K562 (cell line): ENCODE measurements at regions not wholly inside any gene's neighbourhood (a gene's known extent, or its start where the extent isn't known, plus 50 kb on each side); places are given as distances from the start of the nearest gene placed in this dataset.

Experiments
- ATAC-seq: fragments of 200-7000 bp; cut with Tn5 transposase; 3 replicates; pipeline ENCODE4 v1.9.1; 2020; ENCODE audit warnings: moderate library complexity
- BruUV-seq: library from RNA; stranded (reverse); fragments of 400-500 nt; replicated peaks from 2 replicates; lab custom pipeline; 2021; lab: Mats Ljungman, UMichigan
- CTCF ChIA-PET: fragments of 300-600 bp; formaldehyde crosslinking; extraction: SDS; loops from one replicate; lab custom pipeline; 2021; ENCODE audit warnings: low intra/inter-chr PET ratio; lab: Yijun Ruan, JAX
- POLR2A ChIA-PET: fragments of 300-600, 350-650 bp; sonication (Branson Sonifier 250); formaldehyde crosslinking; extraction: SDS; loops from one replicate; lab custom pipeline; 2021; ENCODE audit warnings: antibody characterized with exemption, inconsistent platforms; lab: Yijun Ruan, JAX
- DNase-seq, 4 experiments: peaks; one replicate each; pipeline versions ENCODE4 v3.0.0 to v3.0.0-alpha.2; 2011 to 2018; ENCODE audit warnings: low spot score in 3 of 4, mixed read lengths in 3 of 4; ENCODE audit errors: extremely low read depth in 1 of 4
- FAIRE-seq: peaks from 2 replicates; lab custom pipeline; 2011; peaks lifted over from hg19 to GRCh38; lab: Jason Lieb, UNC
- H2AFZ ChIP-seq: 2 replicates; pipeline ENCODE4 v1.6.0; 2011; ENCODE audit warnings: low read depth, low read length, control low read depth, inconsistent platforms
- H3K27ac ChIP-seq: fragments of 200-600 bp; 3 replicates; pipeline ENCODE4 v1.8.0; 2011; ENCODE audit warnings: low read depth, mild to moderate bottlenecking, control low read depth, inconsistent platforms, low read length, moderate library complexity, mixed read lengths; ENCODE audit errors: extremely low read depth
- H3K27me3 ChIP-seq, 2 experiments: fragments of 300-600 bp in 1 of 2; 2 replicates in 1 of 2; 3 replicates in 1 of 2; pipeline versions ENCODE4 v1.6.0 to v1.8.0; 2011; ENCODE audit warnings: inconsistent platforms in 2 of 2, low read length in 2 of 2, mild to moderate bottlenecking in 1 of 2, mixed read lengths in 1 of 2, moderate library complexity in 1 of 2; ENCODE audit not compliant: control insufficient read depth in 2 of 2, insufficient read depth in 2 of 2
- H3K36me3 ChIP-seq: fragments of 300-600 bp; 3 replicates; pipeline ENCODE4 v1.8.0; 2011; ENCODE audit warnings: mild to moderate bottlenecking, low read length, inconsistent platforms; ENCODE audit not compliant: control insufficient read depth, insufficient read depth
- H3K4me1 ChIP-seq, 2 experiments: fragments of 200-600 bp in 1 of 2; replicated peaks in 1 of 2; 2 replicates in 1 of 2; 3 replicates in 1 of 2; pipeline versions ENCODE4 v1.5.1 to v1.8.0; 2011; ENCODE audit warnings: inconsistent platforms in 2 of 2, low read length in 2 of 2, mild to moderate bottlenecking in 1 of 2, mixed read lengths in 1 of 2, moderate library complexity in 1 of 2; ENCODE audit not compliant: control insufficient read depth in 2 of 2, insufficient read depth in 2 of 2
- H3K4me2 ChIP-seq: 2 replicates; pipeline ENCODE4 v1.6.1; 2011; ENCODE audit warnings: low read length, control low read depth, inconsistent platforms, mixed read lengths; ENCODE audit not compliant: insufficient read depth
- H3K4me3 ChIP-seq: fragments of 200-600 bp; sonication (generic), shearing (Covaris generic); 2 replicates; pipeline ENCODE4 v1.5.1; 2016; ENCODE audit warnings: control low read depth, inconsistent platforms
- H3K79me2 ChIP-seq: fragments of 200-600 bp; 3 replicates; pipeline ENCODE4 v1.8.0; 2011; ENCODE audit warnings: low read length, inconsistent platforms; ENCODE audit not compliant: control insufficient read depth, insufficient read depth
- H3K9ac ChIP-seq, 2 experiments: 2 replicates each; pipeline versions ENCODE4 v1.6.0 to v1.6.1; 2011; ENCODE audit warnings: low read depth in 2 of 2, low read length in 2 of 2, control low read depth in 1 of 2, inconsistent platforms in 1 of 2, mild to moderate bottlenecking in 1 of 2, mixed read lengths in 1 of 2; ENCODE audit not compliant: insufficient read depth in 1 of 2
- H3K9me1 ChIP-seq: one replicate; pipeline ENCODE4 v1.6.0; 2011; ENCODE audit warnings: inconsistent platforms, mild to moderate bottlenecking, low read length, moderate library complexity; ENCODE audit not compliant: control insufficient read depth, insufficient read depth
- H3K9me3 ChIP-seq: replicated peaks from 2 replicates; pipeline ENCODE4 v1.5.1; 2011; ENCODE audit warnings: low read depth, low read length, inconsistent platforms; ENCODE audit not compliant: control insufficient read depth, insufficient read depth
- H4K20me1 ChIP-seq: replicated peaks from 2 replicates; pipeline ENCODE4 v1.6.1; 2011; ENCODE audit warnings: low read length, inconsistent platforms, mixed read lengths; ENCODE audit not compliant: control insufficient read depth, insufficient read depth
- CBFB ChIP-seq: sonication (generic); formaldehyde crosslinking; IDR thresholded peaks from 2 replicates; pipeline ENCODE4 v1.4.0; 2020; ENCODE audit warnings: mild to moderate bottlenecking, missing genetic modification reagents
- CHAMP1 ChIP-seq: fragments of 450-650 bp; IDR thresholded peaks from 2 replicates; pipeline ENCODE4 v1.6.1; 2016; ENCODE audit warnings: mild to moderate bottlenecking
- DEAF1 ChIP-seq: fragments of 450-650 bp; formaldehyde crosslinking; IDR thresholded peaks from 2 replicates; pipeline ENCODE4 v1.4.0; 2020; ENCODE audit warnings: mild to moderate bottlenecking, moderate library complexity
- DMBX1 ChIP-seq: fragments of 250-450 bp; sonication (Bioruptor Pico); IDR thresholded peaks from 2 replicates; pipeline ENCODE4 v1.8.0; 2022; ENCODE audit warnings: inconsistent platforms, mild to moderate bottlenecking, moderate library complexity, borderline replicate concordance
- FIP1L1 ChIP-seq: fragments of 200-400 bp; formaldehyde crosslinking; IDR thresholded peaks from 2 replicates; pipeline ENCODE4 v1.6.1; 2018; ENCODE audit warnings: mild to moderate bottlenecking, low read depth, low read length; ENCODE audit not compliant: poor library complexity, severe bottlenecking
- HSF4 ChIP-seq: fragments of 250-450 bp; sonication (Bioruptor Pico); IDR thresholded peaks from 2 replicates; pipeline ENCODE4 v2.1.2; 2022; ENCODE audit warnings: mild to moderate bottlenecking, moderate library complexity, borderline replicate concordance
- MECOM ChIP-seq: fragments of 250-450 bp; sonication (Bioruptor Pico); IDR thresholded peaks from 2 replicates; pipeline ENCODE4 v1.8.0; 2022; ENCODE audit warnings: inconsistent platforms
- SFPQ ChIP-seq: fragments of 200-400 bp; formaldehyde crosslinking; IDR thresholded peaks from 2 replicates; pipeline ENCODE4 v1.6.1; 2017; ENCODE audit warnings: mild to moderate bottlenecking, low read depth, low read length, moderate library complexity
- SMAD4 ChIP-seq: fragments of 250-450 bp; sonication (Bioruptor Pico); conservative IDR thresholded peaks from 2 replicates; pipeline ENCODE4 v1.8.0; 2021; ENCODE audit warnings: inconsistent platforms, mild to moderate bottlenecking, moderate library complexity
- SRSF7 ChIP-seq: fragments of 200-400 bp; formaldehyde crosslinking; optimal IDR thresholded peaks from 2 replicates; pipeline ENCODE3; 2017; ENCODE audit warnings: mild to moderate bottlenecking, low read depth, low read length
- STAT5B ChIP-seq: fragments of 250-450 bp; sonication (Bioruptor Pico); IDR thresholded peaks from 2 replicates; pipeline ENCODE4 v1.8.0; 2021; ENCODE audit warnings: mild to moderate bottlenecking, inconsistent platforms
- TAL1 ChIP-seq: fragments of 450-650 bp; IDR thresholded peaks from 2 replicates; pipeline ENCODE4 v1.6.1; 2016; ENCODE audit warnings: mild to moderate bottlenecking
- TRIM25 ChIP-seq: fragments of 450-650 bp; IDR thresholded peaks from 2 replicates; pipeline ENCODE4 v1.7.0; 2016; ENCODE audit warnings: borderline replicate concordance
- ZBED1 ChIP-seq: IDR thresholded peaks from 2 replicates; pipeline ENCODE4 v1.6.1; 2014
- WGBS: fragments of 100-300 bp; shearing (Covaris generic); methylation state at CpG from one replicate; pipeline ENCODE4 v1.1.6; 2016; ENCODE audit warnings: low coverage, mixed read lengths; ENCODE audit not compliant: insufficient coverage; ENCODE audit errors: missing lambda C conversion rate; 5-methylcytosine and 5-hydroxymethylcytosine counted together
- in situ Hi-C: fragments of 300-500 bp; cut with MboI; formaldehyde crosslinking; loops from 4 replicates; pipeline ENCODE4 v1.15.0; 2018; ENCODE audit warnings: inconsistent platforms, mixed read lengths
- intact Hi-C: fragments of 100-400 bp; cut with micrococcal nuclease; formaldehyde crosslinking; loops from 2 replicates; pipeline ENCODE4 v1.14.2; 2022

GRCh38 chr4:160580581-160580980 is 1477.7 kb downstream of the RAPGEF2 start:
- no peak overlapping the region for H3K9ac ChIP-seq
- no TSS peak for BruUV-seq
- no peaks in the 10 kb centered on the region for H3K27me3 ChIP-seq
- FAIRE-seq (no peak), DNase-seq (no peak), ATAC-seq (no peak)
- TF ChIP-seq SRSF7 (no peak), SMAD4 (CRISPR knock-in tag) (no peak), DMBX1 (CRISPR knock-in tag) (no peak), SFPQ (no peak), TRIM25 (no peak), HSF4 (CRISPR knock-in tag) (no peak), DEAF1 (CRISPR knock-in tag) (no peak), ZBED1 (no peak), CBFB (no peak), STAT5B (CRISPR knock-in tag) (no peak), CHAMP1 (no peak), TAL1 (no peak), FIP1L1 (no peak), MECOM (CRISPR knock-in tag) (no peak)
- no peaks in the 10 kb centered on the region for H3K9me1 ChIP-seq
- in situ Hi-C loops = no loop called here
- intact Hi-C loops = no loop called here
- ChIA-PET POLR2A (no interaction called here), CTCF (no interaction called here)
- H3K4me1 ChIP-seq = no peaks in the 10 kb centered on the region
- H4K20me1 ChIP-seq = no peaks in the 10 kb centered on the region
- no peak overlapping the region for H3K4me2 ChIP-seq
- H2AFZ ChIP-seq = no peak overlapping the region
- WGBS = 0% methylated on average over 1 of the region's 1 CpG
- H3K79me2 ChIP-seq = no peaks in the 10 kb centered on the region
- no peaks in the 10 kb centered on the region for H3K36me3 ChIP-seq
- no peaks in the 10 kb centered on the region for H3K9me3 ChIP-seq
- H3K27ac ChIP-seq = no peak overlapping the region
- no peak overlapping the region for H3K4me3 ChIP-seq
